Astrocyte of the cerebellum (primary cell): ENCODE measurements at regions not wholly inside any gene's neighbourhood (a gene's known extent, or its start where the extent isn't known, plus 50 kb on each side); places are given as distances from the start of the nearest gene placed in this dataset.

Experiments
- DNase-seq: peaks from one replicate; pipeline ENCODE4 v3.0.0-alpha.2; 2011; ENCODE audit warnings: low read depth
- H3K4me3 ChIP-seq: 2 replicates; pipeline ENCODE4 v1.5.1; 2011; ENCODE audit warnings: mild to moderate bottlenecking, low read depth, low read length, moderate library complexity
- in situ Hi-C: cut with HindIII; loops from 2 replicates; pipeline ENCODE4 v1.10.0; 2017; ENCODE audit warnings: low sequenced_read_pairs
- TF ChIP-seq, protein P1 (sequence below): IDR thresholded peaks from 2 replicates; pipeline ENCODE4 v1.5.1; 2012; ENCODE audit warnings: low read length, low read depth, moderate library complexity, mild to moderate bottlenecking; ENCODE audit errors: missing control alignments

DNA sequence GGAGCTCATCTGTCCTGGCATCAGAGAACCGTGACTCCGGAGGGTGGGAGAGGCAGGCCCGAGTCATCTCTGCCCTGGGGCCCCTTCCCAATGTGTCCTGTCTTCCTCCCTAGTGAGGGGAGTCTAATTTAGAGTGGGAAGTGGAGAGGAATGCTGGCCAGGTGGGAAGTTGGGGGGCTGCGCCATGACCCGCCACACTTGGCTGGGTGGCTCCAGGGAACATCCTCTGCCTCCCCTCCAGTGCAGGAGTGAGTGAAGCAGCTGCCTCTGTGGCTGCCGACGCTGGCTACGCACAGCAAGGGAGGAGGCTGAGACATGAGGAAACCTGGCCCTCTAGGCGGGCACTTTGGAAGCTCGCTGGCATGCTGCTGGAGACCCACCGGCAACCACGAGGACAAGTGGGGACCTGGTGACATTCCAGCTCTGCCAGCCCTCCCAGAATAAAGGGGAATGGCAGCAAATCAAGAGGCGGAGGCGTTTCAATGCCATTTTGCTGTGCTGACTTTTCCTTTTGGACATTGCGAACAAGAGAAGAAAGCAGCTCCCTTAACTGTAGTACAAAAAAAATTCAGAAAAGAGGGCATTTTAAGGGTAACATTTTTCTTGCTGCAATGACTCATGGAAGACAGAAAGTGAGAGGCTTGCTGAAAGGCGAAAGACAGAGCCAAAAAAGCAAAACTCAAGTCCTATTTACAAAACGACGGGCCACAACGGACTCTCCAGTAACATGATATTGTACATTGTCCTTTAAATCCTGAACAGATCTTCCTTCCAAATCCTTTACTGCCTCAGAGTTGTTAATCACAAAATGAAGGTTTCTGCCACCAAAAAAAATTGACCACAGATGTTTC is 121.2 kb upstream of the PITRM1 start:
- H3K4me3 ChIP-seq = no peak overlapping the region
- no peak for DNase-seq
- in situ Hi-C loops = no loop called here

DNA sequence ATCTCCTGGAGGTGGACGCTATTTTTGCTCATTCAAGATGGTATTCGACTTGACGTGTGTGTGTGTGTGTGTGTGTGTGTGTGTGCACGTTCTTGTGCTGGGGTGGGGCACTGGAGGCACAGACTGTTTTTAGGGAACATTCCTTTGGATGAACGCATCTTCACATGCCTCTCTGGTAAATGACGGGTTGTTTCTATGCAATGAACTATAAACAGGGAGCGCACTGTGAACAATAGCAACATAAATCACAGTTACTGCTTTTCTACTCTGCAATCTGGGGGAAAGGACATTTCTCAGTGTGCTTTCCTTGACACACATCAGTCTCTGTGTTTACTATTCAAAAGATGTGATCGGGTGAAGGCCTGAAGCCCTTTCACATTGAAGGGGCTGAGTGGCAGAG is 120.1 kb upstream of the PITRM1 start:
- TF ChIP-seq, protein P1, sequence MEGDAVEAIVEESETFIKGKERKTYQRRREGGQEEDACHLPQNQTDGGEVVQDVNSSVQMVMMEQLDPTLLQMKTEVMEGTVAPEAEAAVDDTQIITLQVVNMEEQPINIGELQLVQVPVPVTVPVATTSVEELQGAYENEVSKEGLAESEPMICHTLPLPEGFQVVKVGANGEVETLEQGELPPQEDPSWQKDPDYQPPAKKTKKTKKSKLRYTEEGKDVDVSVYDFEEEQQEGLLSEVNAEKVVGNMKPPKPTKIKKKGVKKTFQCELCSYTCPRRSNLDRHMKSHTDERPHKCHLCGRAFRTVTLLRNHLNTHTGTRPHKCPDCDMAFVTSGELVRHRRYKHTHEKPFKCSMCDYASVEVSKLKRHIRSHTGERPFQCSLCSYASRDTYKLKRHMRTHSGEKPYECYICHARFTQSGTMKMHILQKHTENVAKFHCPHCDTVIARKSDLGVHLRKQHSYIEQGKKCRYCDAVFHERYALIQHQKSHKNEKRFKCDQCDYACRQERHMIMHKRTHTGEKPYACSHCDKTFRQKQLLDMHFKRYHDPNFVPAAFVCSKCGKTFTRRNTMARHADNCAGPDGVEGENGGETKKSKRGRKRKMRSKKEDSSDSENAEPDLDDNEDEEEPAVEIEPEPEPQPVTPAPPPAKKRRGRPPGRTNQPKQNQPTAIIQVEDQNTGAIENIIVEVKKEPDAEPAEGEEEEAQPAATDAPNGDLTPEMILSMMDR = no peak
- in situ Hi-C loops = no loop called here
- no peak for DNase-seq
- H3K4me3 ChIP-seq = no peak overlapping the region

More for the DNA sequence above, 121.2 kb upstream of the PITRM1 start:
- TF ChIP-seq, protein P1 = no peak

DNA sequence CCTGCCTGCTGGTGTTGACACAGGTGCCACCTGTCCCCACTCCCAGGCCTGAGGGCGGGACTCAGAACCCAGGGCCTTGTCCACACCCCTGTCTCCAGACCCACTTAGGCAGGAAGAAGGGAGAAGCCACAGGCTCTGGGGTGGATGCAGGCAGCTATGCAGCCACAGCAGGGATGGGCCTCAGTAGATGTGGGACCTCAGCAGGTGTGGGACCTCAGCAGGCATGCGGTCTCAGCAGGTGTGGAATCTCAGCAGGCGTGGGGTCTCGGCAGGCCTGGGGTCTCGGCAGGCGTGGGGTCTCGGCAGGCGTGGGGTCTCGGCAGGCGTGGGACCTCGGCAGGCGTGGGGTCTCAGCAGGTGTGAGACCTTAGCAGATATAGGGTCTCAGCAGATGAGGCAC is 118.0 kb upstream of the PITRM1 start:
- DNase-seq = no peak
- H3K4me3 ChIP-seq = no peak overlapping the region
- TF ChIP-seq, protein P1 = no peak
- in situ Hi-C loops = no loop called here

DNA sequence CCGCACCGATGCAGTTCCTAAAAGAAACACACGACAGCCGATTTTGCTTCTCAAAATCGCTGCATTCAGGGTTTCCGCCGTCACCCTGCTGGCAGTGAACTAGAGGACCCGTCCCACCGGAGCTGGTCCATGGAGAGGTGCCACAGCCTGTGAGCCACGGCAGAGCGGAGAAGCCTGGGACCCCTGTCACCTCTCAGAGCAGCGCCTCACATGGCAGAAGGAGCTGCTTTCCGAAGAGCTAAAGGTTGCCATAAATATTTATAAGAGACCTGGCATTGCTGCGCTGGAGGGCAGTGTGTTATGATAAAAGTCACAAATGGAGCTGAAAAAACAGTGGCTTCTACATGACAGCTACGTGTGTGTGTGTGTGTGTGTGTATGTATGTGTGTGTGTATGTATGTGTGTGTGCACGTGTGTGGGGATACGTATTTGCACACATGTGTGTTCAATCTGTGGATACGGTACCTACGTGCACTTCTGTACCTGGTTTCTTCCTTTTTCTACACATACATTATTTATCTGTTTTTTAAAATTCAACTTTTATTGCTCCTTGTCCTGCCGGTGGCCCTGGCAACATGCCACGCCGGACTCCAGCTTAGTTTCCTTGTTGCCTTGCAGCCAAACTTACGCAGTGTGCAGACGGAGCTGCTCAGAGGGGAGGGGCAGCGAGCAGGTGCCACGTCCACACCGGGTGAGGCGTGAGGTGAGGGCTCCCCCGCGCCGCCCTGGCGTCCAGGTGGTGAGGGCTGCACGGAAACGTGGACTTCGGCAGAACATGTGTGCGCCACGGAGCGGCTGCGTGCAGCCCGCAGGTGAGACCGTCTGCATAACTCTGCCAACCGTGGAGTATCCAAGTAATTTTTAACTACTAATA is 115.2 kb upstream of the PITRM1 start:
- in situ Hi-C loops = no loop called here
- no peak for DNase-seq
- no peak overlapping the region for H3K4me3 ChIP-seq
- TF ChIP-seq, protein P1 = no peak

DNA sequence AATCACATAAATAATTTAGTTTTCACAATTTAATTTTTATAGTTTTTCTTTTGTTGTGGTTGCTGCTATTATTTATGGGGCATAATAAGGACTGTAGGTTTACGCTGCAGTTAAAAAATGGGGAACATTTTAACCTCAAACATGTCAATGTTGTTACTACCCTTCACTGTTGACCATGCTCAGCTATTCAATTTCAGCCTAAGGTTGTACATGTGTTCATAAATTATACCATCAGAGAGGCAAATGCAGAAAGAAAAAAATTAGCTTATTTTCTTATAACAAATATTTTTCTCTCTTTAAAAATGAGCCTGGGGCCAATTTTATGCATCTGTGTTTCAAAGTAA is 110.1 kb upstream of the PITRM1 start:
- TF ChIP-seq, protein P1 = no peak
- H3K4me3 ChIP-seq = no peak overlapping the region
- no peak for DNase-seq
- in situ Hi-C loops = no loop called here

DNA sequence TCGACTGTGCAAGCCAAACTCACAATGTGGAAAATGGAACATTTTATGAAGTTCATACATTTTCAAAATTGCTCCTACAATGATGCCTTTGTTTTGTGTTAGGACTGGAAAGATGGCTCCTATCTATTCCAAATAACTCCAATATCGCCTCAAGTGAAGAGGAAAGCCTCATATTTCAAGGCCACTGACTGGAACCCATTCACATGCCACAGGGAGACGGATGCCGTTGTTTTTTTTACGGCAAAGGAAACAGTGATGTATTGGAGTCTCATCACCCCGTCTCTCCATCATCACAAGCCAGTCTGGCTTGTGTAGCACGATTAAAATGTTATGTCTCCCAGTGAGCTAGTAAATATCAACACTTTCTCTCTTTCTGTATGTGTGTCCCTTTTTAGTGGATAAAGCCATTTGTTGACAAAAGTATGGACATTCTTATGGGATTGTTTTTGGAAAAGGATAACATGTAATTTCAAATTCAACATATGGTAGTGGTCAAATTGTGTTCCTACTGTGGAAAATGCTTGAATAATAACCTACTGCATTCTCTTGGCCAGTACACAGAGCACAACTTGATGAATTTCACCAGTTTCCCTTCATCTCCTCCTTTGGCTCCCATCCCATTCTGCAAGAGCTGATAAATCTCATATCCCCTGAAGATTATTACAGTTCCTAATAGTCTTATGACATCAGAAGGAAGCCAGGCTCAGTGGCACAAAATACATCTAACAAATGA is 109.5 kb upstream of the PITRM1 start:
- DNase-seq = no peak
- no peak overlapping the region for H3K4me3 ChIP-seq
- TF ChIP-seq, protein P1 = no peak
- in situ Hi-C loops = no loop called here
